K562 (cell line): ENCODE measurements at regions not wholly inside any gene's neighbourhood (a gene's known extent, or its start where the extent isn't known, plus 50 kb on each side); places are given as distances from the start of the nearest gene placed in this dataset.
A peak's percentile ranks its signal among the peaks of the same experiment; 100 is the strongest.

Experiments used
- ELF2 ChIP-seq: fragments of 250-450 bp; sonication (Bioruptor Pico); IDR thresholded peaks from 2 replicates; pipeline ENCODE4 v1.5.0; 2021; ENCODE audit warnings: mild to moderate bottlenecking
- HNRNPLL ChIP-seq: fragments of 200-400 bp; formaldehyde crosslinking; IDR thresholded peaks from 2 replicates; pipeline ENCODE4 v1.6.1; 2017; ENCODE audit warnings: low read length, low read depth, mild to moderate bottlenecking; ENCODE audit not compliant: poor library complexity, severe bottlenecking
- PHF20 ChIP-seq: fragments of 450-650 bp; IDR thresholded peaks from 2 replicates; pipeline ENCODE4 v1.6.1; 2018; ENCODE audit not compliant: partially characterized antibody
- SP2 ChIP-seq: IDR thresholded peaks from 2 replicates; pipeline ENCODE4 v1.6.1; 2011; ENCODE audit warnings: mild to moderate bottlenecking, low read depth, low read length, moderate library complexity; ENCODE audit not compliant: poor library complexity, severe bottlenecking; ENCODE audit errors: extremely low read depth
- ZNF764 ChIP-seq: fragments of 250-450 bp; sonication (Bioruptor Pico); IDR thresholded peaks from 2 replicates; pipeline ENCODE4 v1.4.0; 2020; ENCODE audit warnings: low read depth, mild to moderate bottlenecking, moderate library complexity
- ZSCAN32 ChIP-seq: fragments of 450-650 bp; formaldehyde crosslinking; IDR thresholded peaks from 2 replicates; pipeline ENCODE4 v1.4.0; 2020; ENCODE audit warnings: mild to moderate bottlenecking, moderate library complexity
- TF ChIP-seq, protein P1 (sequence below): fragments of 250-450 bp; sonication (Bioruptor Pico); IDR thresholded peaks from 2 replicates; pipeline ENCODE4 v1.9.0; 2021; ENCODE audit warnings: mild to moderate bottlenecking
- TF ChIP-seq, protein P2 (sequence below): fragments of 450-650 bp; IDR thresholded peaks from 2 replicates; pipeline ENCODE4 v1.6.1; 2016; ENCODE audit warnings: mild to moderate bottlenecking, moderate library complexity
- TF ChIP-seq, protein P3 (sequence below): fragments of 450-650 bp; IDR thresholded peaks from 2 replicates; pipeline ENCODE4 v1.6.1; 2016
- TF ChIP-seq, protein P4 (sequence below): fragments of 450-650 bp; IDR thresholded peaks from 2 replicates; pipeline ENCODE4 v1.6.1; 2016; ENCODE audit warnings: mild to moderate bottlenecking

DNA sequence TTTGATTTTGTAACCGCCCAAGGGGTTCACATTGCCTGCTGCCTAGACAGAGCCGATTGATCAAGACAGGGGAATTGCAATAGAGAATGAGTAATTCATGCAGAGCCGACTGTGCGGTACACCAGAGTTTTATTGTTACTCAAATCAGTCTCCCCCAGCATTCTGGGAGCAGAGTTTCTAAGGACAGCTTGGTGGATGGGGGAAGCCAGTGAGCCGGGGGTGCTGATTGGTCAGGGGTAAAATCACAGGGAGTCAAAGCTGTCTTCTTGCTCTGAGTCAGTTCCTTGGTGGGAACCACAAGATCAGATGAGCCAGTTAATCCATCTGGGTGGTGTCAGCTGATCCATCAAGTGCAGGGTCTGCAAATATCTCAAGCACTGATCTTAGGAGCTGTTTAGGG lies 60.0 kb upstream of the EZR start (continued):
- TF ChIP-seq, protein P1, sequence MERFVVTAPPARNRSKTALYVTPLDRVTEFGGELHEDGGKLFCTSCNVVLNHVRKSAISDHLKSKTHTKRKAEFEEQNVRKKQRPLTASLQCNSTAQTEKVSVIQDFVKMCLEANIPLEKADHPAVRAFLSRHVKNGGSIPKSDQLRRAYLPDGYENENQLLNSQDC (CRISPR knock-in tag) = no peak
- TF ChIP-seq, protein P2, sequence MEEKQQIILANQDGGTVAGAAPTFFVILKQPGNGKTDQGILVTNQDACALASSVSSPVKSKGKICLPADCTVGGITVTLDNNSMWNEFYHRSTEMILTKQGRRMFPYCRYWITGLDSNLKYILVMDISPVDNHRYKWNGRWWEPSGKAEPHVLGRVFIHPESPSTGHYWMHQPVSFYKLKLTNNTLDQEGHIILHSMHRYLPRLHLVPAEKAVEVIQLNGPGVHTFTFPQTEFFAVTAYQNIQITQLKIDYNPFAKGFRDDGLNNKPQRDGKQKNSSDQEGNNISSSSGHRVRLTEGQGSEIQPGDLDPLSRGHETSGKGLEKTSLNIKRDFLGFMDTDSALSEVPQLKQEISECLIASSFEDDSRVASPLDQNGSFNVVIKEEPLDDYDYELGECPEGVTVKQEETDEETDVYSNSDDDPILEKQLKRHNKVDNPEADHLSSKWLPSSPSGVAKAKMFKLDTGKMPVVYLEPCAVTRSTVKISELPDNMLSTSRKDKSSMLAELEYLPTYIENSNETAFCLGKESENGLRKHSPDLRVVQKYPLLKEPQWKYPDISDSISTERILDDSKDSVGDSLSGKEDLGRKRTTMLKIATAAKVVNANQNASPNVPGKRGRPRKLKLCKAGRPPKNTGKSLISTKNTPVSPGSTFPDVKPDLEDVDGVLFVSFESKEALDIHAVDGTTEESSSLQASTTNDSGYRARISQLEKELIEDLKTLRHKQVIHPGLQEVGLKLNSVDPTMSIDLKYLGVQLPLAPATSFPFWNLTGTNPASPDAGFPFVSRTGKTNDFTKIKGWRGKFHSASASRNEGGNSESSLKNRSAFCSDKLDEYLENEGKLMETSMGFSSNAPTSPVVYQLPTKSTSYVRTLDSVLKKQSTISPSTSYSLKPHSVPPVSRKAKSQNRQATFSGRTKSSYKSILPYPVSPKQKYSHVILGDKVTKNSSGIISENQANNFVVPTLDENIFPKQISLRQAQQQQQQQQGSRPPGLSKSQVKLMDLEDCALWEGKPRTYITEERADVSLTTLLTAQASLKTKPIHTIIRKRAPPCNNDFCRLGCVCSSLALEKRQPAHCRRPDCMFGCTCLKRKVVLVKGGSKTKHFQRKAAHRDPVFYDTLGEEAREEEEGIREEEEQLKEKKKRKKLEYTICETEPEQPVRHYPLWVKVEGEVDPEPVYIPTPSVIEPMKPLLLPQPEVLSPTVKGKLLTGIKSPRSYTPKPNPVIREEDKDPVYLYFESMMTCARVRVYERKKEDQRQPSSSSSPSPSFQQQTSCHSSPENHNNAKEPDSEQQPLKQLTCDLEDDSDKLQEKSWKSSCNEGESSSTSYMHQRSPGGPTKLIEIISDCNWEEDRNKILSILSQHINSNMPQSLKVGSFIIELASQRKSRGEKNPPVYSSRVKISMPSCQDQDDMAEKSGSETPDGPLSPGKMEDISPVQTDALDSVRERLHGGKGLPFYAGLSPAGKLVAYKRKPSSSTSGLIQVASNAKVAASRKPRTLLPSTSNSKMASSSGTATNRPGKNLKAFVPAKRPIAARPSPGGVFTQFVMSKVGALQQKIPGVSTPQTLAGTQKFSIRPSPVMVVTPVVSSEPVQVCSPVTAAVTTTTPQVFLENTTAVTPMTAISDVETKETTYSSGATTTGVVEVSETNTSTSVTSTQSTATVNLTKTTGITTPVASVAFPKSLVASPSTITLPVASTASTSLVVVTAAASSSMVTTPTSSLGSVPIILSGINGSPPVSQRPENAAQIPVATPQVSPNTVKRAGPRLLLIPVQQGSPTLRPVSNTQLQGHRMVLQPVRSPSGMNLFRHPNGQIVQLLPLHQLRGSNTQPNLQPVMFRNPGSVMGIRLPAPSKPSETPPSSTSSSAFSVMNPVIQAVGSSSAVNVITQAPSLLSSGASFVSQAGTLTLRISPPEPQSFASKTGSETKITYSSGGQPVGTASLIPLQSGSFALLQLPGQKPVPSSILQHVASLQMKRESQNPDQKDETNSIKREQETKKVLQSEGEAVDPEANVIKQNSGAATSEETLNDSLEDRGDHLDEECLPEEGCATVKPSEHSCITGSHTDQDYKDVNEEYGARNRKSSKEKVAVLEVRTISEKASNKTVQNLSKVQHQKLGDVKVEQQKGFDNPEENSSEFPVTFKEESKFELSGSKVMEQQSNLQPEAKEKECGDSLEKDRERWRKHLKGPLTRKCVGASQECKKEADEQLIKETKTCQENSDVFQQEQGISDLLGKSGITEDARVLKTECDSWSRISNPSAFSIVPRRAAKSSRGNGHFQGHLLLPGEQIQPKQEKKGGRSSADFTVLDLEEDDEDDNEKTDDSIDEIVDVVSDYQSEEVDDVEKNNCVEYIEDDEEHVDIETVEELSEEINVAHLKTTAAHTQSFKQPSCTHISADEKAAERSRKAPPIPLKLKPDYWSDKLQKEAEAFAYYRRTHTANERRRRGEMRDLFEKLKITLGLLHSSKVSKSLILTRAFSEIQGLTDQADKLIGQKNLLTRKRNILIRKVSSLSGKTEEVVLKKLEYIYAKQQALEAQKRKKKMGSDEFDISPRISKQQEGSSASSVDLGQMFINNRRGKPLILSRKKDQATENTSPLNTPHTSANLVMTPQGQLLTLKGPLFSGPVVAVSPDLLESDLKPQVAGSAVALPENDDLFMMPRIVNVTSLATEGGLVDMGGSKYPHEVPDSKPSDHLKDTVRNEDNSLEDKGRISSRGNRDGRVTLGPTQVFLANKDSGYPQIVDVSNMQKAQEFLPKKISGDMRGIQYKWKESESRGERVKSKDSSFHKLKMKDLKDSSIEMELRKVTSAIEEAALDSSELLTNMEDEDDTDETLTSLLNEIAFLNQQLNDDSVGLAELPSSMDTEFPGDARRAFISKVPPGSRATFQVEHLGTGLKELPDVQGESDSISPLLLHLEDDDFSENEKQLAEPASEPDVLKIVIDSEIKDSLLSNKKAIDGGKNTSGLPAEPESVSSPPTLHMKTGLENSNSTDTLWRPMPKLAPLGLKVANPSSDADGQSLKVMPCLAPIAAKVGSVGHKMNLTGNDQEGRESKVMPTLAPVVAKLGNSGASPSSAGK = no peak
- no peak for TF ChIP-seq ELF2
- no peak for TF ChIP-seq ZNF764
- TF ChIP-seq HNRNPLL = no peak
- TF ChIP-seq, protein P3, sequence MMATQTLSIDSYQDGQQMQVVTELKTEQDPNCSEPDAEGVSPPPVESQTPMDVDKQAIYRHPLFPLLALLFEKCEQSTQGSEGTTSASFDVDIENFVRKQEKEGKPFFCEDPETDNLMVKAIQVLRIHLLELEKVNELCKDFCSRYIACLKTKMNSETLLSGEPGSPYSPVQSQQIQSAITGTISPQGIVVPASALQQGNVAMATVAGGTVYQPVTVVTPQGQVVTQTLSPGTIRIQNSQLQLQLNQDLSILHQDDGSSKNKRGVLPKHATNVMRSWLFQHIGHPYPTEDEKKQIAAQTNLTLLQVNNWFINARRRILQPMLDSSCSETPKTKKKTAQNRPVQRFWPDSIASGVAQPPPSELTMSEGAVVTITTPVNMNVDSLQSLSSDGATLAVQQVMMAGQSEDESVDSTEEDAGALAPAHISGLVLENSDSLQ = peak; percentile 62; the same call in 1 of the 2 replicates
- TF ChIP-seq ZSCAN32 (CRISPR knock-in tag) = no peak
- TF ChIP-seq, protein P4, sequence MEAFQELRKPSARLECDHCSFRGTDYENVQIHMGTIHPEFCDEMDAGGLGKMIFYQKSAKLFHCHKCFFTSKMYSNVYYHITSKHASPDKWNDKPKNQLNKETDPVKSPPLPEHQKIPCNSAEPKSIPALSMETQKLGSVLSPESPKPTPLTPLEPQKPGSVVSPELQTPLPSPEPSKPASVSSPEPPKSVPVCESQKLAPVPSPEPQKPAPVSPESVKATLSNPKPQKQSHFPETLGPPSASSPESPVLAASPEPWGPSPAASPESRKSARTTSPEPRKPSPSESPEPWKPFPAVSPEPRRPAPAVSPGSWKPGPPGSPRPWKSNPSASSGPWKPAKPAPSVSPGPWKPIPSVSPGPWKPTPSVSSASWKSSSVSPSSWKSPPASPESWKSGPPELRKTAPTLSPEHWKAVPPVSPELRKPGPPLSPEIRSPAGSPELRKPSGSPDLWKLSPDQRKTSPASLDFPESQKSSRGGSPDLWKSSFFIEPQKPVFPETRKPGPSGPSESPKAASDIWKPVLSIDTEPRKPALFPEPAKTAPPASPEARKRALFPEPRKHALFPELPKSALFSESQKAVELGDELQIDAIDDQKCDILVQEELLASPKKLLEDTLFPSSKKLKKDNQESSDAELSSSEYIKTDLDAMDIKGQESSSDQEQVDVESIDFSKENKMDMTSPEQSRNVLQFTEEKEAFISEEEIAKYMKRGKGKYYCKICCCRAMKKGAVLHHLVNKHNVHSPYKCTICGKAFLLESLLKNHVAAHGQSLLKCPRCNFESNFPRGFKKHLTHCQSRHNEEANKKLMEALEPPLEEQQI = no peak
- TF ChIP-seq PHF20 = no peak
- no peak for TF ChIP-seq SP2
